ENCODE measurements at regions not wholly inside any gene's neighbourhood (a gene's known extent, or its start where the extent isn't known, plus 50 kb on each side); places are given as distances from the start of the nearest gene placed in this dataset.

DNA sequence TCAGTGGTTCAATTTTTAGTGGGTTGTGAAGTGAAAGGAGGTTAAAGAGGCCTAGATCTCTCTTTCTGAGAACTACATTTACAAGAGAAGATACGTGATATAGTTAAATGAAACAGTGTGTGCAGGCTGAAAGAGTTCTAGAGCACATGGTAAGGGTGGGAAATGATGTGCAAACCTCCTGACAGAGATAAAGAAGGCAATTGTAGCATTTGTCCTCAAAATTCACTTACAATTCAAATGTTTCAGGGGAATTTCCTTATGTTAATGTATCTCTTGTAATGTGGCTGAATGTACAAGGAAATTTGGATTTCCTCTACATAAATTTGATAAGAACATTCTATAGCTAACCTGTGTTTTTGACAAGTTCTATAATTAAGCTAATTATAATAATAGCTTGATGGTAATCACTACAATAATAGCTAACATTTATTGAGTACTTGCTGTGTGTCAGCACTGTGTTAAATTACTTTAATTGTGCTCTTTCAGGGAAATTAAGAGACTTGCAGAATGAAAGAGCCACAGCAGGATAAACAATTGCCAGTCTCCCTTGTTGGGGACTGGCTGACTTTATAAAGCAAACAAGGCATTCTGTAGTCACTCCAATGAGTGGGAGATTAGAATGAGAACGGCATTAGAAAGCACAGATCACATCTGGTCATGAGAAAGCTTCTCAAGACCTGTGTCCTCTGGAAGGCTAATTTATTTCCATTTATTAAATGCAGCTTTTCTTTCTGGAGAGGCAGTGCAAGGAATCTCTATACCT, 139.7 kb upstream of the TMEM72 start:
- DNase-seq (ENCODE audit: low read depth in 4 of 4, low spot score in 1 of 4), result no peak

DNA sequence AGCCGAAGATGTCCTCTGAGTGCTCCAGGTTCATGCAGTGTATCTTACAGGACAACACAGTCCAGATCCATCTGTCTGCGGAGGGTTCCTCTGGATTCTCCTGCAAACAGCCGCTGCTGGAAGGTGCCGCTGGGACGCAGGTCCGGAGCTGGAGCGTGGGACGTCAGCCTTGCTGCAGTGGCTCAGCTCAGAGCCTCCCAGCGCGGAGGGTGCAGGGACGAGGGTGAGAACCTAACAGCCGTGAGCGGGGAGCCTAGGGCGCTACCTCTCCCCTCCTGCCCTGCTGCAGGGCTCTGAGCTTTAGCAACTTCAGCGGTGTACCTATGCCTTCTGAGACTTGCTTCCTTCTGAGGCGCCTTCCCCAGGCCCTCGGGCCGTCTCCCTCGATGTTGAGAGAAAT, 137.6 kb upstream of the TMEM72 start:
- DNase-seq (ENCODE audit: low read depth in 4 of 4, low spot score in 1 of 4), result no peak

DNA sequence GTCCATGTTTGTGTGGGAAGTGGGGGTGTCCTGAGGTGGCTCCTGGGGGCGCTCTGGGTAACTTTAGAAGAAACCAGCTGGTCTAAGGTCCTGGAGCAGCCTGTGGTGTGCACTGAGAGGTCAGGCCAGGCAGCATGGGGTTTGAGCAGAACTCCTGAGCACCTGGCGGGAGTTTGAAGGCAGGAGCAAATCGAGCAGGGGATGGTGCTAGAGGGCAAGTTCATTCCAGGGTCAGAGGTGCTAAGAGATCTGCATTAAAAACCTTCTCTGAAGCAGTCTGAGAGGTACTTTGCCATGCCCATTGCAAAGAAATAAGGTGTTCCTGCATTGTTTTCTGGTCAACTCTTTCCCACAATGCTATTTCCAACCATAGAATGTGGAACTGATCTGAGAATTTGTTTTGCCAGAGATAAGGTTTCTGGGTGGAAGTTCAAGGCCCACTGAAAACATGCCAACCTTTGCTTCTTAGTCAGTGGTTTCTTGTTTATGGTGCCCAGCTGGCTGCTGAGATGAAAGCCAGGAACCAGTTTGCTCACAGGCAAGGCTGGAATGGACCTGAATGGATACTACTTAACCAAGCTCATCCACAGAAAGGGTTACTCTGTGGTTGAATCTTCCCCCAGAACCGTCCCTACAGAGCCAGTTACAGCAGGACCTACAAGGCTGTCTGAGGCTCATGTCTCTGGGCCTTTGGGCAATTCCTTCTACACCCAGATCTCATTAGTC, 136.3 kb upstream of the TMEM72 start:
- no peak for DNase-seq (ENCODE audit: low read depth in 4 of 4, low spot score in 1 of 4)

DNA sequence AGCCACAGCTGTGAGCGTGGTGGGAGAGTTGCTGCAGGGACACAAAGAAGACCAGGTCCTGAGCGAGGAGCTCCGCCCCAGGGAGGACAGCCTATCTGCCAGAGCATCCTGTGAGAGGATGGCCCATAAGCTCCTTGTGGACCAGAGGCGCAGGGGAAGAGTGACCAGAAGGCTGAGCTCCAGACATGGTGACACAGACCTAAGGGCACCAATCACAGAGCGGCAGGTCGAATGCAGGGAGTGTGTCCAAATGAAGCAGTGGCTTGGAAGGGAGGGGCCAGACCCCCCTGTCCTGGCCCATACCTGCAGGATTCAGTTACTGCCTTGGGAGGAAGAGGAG, 135.8 kb upstream of the TMEM72 start:
- DNase-seq (ENCODE audit: low read depth in 4 of 4, low spot score in 1 of 4), result no peak

DNA sequence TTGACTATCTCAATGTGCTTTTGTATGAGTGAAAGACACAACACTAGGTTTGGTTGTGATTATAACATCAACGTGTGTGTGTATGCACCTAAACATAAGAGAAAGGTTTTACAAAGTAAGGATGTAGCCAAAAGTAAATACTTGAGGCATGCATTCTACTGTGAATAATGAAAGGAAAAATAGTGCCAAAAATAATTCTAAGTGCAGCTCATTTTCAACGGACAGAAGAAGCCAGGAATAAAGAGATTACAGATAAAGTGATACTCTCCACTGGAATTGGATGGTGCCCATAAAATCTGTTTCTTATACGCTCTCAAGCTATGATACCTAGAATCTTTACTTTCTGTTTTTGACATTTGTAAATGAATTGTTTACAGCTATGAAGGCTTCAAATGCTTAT, 135.0 kb upstream of the TMEM72 start:
- no peak for DNase-seq (ENCODE audit: low read depth in 4 of 4, low spot score in 1 of 4)

DNA sequence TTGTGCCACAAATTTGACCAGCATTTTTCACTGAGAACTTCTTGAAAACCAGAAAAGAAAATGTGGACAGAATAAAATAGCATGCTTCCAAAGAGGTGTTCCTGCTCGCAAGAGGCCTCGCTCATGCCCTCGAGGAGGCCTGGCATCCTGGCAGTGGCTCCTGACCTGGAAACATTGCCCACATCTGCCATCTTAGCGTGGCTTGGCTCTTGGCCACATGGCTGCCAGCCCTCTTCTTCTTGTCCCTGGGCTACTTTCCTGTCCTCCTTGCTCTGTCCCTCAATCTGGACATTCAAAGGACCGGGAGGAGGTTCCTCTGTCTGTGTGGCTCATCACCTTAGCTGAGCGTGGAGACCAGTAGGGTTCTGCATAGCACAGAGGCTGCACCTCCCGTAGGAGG, 131.6 kb upstream of the TMEM72 start:
- no peak for DNase-seq (ENCODE audit: low read depth in 4 of 4, low spot score in 1 of 4)

DNA sequence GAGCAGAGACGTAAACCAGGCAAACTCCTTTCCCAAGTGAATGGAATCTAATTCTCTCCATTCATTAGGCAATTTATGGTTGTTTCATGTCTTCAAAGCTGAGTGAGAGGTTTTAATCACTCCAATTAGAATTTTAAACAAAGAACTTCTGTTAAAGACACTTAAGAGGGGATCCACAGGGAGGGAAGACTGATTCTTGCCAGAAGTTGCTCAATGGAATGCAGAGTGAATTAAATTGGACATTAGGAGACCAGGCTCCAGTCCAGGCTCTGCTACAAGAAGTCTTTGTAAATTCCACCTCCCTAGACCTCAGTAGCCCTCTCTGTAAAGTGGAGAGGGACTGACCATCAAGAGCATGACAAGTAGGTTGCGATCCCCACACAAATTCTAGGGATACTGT, 130.7 kb upstream of the TMEM72 start:
- no peak for DNase-seq (ENCODE audit: low read depth in 4 of 4, low spot score in 1 of 4)

DNA sequence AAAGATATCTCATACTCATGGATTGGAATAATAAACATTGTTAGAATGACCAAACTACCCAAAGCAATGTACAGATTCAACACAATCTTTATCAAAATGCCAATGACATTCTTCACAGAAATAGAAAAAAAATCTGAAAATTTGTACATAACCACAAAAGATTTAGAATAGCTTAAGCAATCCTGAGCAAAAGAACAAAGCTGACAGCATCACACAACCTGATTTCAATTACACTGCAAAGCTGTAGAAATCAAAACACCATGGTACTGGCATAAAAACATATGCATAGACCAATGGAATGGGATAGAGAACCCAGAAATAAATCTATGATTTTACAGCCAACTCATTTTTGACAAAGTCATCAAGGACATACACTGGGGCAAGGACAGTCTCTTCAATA, 130.0 kb upstream of the TMEM72 start:
- DNase-seq (ENCODE audit: low read depth in 4 of 4, low spot score in 1 of 4), result no peak

DNA sequence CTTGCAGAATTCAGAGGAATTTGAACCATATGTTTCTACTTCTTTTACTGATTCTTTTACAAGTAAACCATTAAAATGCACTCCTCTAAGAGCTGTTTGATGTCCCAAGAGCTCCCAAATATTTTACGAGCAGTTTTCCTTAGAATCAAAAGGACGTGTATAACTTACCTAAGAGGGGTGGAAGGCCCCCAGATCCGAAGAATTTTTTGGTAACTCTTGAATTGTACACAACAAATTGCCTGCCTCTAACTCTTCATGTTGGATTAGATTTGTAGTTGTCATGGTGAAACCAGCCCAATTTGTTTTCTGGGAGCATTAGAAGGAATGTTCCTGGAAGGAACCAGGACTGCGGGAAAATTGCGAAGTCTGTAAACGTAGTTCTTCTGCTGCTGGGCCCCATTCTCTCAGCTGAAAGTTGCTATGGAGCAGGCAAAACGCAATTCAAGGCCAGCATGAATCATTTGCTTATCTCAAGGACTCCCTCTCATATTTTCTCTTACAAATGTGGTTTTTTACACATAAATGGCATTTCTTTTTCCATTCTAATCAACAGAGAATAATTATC, 124.8 kb upstream of the TMEM72 start:
- DNase-seq (ENCODE audit: low read depth in 4 of 4, low spot score in 1 of 4), result no peak

DNA sequence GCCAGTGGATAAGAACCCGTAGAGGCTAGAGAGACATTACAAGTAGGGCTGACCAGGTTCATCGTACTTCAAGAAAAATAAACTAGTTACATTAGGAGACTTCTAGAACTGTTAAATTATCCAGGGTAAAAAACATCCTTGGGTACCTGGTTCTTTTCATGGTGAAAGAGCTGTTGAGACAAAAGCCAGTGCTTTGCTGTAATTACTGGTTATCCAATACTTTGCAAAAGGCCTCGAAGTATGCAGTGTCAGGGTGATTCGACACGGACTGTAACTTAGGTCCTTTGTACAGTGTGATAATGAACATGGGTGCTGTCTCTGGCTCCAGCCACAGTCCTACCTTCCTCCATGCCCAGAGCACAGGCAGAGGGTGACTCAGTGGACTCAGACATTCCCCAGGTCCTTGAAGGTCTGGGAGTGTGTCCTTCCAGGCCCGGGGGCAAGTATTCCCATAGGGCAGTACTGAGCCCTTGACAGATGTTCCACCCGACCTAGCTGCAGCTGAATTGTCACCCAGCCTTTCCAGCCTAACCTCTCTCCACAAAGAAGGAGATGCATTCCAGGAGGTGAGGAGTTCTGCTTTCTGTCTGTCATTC, 123.6 kb upstream of the TMEM72 start:
- no peak for DNase-seq (ENCODE audit: low read depth in 4 of 4, low spot score in 1 of 4)

DNA sequence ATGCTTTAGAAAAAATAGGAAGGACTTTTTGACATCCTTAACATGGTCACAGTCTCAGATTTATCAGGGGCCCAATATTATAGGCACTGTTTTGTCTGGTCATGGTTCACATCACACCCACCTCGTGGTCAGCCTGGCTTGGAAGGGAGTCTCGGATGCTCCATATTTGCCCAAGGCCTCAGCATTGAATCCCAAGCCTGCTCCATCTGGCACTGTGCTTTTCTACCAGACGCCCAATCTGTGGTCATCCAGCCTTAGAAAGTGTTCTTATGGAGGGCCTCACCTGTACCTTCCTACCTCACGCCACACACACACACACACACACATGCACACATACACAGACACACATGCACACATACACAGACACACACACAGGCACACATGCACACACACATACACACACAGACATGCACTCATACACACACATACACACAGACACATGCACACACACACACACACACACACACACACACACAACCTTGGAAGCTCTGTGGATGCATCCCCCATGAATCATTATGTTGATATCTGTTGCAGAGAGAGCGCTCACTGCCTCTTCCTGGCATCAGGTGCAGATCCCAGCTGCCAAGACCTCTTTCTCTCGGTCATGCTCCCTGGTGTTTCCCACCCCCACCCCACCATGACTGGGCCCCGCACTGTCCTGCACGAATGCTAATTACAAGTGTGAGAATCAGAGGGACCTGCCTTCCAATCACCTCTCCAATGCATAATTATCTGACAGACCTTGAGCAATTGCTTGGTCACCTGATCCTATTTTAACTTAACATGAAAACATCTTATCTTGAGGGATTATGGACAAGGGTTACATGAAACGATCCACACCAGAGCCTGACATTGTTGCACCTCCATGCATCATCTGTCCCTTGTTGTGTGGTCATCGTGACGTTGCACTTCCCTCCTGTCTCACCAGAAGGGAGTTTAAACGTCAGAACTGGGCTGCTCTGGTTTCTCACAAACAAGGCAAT, 122.7 kb upstream of the TMEM72 start:
- DNase-seq (ENCODE audit: low read depth in 4 of 4, low spot score in 1 of 4), result no peak

DNA sequence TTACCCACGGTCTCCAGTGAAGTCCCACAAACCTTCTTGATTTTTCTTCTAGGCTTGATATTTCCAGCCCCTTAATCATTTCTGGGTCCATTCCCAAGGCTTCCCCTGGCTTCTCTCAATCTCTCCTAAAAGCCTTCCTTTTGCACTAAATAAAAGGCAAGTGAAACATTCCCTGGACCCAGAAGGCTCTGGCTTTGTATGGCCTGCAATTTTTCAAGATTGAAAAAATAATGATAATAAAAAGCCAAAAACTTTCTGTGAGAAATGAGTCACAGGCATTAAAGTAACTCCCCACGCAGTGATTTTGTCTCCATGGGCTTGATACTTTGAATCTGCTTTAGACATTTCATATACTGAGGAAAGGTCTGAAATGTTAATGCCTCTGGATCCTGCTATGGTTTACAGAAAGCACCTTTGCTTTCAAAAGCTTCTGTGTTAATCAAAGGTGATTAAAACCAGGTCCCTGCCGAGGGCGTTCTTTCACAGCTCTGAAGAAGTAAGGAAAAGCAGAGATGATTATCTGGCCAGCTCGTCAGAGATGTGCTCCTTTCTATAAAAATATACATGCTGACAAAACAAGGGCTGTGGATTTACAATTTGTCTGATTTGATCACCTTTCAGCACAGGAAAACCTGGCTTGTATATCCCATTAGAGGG, 118.9 kb upstream of the TMEM72 start:
- no peak for DNase-seq (ENCODE audit: low read depth in 4 of 4, low spot score in 1 of 4)

DNA sequence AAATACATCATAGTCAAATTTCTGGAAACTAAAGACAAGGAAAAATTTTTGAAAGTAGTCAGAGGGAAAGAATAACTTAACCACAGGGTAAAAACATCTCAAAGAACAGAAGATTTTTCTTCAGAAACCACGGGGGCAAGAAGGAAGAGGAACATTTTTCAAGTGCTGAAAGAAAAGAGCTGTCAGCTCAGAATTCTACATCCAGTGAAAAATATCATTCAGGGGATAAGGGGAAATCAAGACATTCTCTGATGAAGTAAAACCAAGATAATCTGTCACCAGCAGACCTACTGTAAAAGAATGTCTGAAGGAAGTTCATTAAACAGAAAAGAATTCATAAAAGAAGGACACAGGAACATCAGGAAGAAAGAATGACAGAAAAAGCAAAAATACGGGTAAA, 111.2 kb upstream of the TMEM72 start:
- DNase-seq (ENCODE audit: low read depth in 4 of 4, low spot score in 1 of 4), result no peak

DNA sequence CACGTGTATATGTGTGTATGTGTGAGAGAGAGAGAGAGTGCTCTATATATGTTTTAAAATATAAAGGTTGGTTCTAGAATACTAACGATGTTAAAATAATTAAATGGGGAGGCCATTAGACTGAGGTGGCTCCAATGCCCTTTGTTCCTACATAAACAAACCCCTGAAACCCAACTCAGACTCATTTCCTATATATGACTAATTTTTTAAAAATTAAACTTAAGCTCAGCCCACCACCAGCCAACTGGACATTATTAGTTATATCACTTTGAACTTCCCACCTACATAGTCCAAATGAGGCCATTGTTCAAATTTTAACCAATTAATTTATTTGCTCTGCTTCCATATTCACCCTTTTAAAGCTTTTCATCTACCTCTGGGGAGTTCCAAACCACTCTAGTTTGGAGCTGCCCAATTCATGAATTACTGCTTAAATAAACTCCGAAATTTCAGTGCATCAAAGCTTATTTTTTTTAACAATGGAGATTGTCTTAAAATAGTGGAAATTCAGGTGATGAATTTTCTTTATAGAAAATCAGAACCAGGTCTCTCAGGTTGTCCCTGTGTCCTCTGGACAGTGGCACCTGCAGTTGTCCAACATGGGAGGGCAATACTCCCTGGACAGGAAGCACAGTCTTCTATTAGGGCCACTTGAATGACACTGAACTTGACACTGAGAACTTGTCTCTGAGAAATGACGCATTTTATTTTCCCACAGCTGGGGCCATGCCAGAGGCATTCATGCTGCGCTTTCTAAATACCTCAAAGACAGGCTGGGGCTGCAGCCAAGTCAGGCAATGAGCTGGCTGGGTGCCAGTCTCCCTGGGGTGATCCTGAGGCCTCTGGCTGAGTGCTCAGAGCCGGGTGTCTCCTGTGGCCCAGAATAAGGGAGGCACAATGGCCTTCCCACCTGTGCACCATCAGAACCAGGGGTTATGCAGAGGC, 109.5 kb upstream of the TMEM72 start:
- no peak for DNase-seq (ENCODE audit: low read depth in 4 of 4, low spot score in 1 of 4)

DNA sequence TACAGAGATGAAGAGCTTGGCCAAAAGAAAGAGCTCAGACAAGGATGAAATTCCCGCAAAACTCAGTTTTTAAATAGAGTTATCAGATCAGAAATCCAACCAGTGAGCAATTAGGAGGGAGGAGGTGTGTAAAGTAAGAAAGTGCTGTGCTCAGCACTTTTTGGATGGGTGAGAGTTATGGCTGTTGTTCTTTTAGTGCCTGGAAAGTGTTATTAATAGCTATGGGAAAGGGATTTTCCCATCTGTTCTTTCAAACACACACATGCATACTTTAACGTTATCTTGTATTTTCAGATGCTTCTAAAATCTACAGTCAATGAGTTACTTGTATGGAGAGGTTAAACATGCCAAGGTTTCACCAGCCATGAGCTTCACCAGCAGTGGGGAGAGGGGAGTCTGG, 107.3 kb upstream of the TMEM72 start:
- no peak for DNase-seq (ENCODE audit: low read depth in 4 of 4, low spot score in 1 of 4)

DNA sequence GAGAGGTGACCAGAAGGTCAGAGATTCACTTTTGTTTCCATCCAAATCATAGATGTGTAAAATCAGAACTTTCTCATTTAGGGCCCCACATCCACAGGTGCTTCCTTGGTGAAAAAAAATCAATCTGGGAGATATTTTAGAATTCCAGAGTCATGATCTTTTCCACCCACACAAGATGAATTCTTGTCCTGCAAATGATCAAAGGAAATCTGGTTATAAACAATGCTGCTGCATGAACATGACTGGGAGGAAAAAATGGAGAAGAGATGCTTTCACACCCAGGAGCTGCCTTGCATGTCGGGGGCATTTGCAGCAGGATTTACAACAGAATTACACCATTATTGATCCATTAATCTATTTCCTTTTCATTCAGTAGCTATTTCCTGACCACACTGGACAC, 106.5 kb upstream of the TMEM72 start:
- no peak for DNase-seq (ENCODE audit: low read depth in 4 of 4, low spot score in 1 of 4)

DNA sequence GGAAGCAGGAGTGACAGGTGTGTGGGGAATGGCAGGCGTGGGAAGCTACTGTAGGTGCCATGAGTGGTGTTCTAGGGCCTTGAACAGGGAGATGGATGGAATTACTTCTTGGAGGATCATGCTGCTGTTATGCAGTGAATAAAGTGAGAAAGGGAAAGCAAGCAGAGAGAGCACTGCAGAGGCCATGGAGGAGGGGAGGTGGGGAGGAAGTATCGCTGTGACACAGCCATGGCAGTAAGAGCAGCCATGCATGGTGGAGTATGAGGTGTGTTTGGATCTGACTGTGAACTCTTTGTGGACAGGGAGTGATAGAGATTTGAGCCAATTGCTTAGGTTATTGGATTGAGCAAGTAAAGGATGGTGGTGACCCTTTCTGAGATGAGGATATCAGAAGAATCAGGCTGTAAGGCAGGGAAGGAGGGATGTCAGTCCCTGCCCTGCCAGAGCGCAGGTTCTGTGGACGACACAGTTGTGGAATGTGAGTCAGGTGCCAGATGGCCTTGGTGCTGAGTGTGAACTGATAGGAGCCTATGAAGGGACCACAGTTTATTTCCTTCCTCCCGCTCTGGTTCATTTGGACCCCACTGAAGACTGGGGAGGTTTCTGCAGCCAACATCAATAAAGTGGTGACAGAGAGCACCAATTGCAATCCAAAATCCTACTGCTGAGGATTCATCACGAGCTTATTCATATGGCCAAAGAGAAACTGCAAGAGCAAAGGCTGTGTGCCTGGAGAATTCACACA, 105.5 kb upstream of the TMEM72 start:
- no peak for DNase-seq (ENCODE audit: low read depth in 4 of 4, low spot score in 1 of 4)

DNA sequence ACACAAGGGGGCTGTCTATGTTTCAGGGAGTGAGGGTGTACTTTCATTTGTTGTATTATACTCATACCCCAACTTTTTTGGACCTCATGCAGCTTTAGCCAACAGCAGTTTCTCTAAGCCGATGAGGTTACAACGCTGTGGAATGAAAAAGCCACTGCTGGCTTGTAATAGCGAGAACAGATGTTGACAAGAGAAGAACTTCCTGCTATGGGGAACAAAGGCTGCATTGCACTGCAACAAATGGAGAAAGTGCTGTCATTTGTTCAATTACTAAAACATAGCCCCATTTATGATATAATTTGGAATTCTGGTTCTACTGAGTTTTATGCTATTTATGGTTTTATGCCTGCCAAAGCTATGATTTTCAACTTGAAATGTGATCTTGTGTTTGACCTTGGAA, 104.2 kb upstream of the TMEM72 start:
- DNase-seq (ENCODE audit: low read depth in 4 of 4, low spot score in 1 of 4), result no peak

DNA sequence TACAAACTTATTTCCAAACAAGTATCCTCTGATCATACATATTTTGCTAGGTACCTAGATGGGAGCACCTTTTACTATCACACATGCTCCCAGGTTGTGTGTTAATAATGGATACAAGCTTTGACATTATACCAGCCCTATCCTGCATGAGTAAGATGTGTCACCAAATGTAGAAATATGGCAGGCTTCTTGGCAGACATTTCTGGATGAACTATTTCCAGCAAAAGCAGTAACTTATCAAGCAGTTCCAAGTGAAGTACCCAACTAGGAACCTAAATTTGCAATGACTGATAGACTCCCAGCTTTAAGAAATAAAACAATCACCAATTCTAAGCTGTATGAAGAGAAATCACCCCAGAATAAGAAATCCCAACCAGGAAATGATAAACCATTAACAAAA, 103.7 kb upstream of the TMEM72 start:
- no peak for DNase-seq (ENCODE audit: low read depth in 4 of 4, low spot score in 1 of 4)

Data from stimulated activated CD4-positive, alpha-beta T cell treated with anti-CD3 and anti-CD28 coated beads, Interleukin-1b, Interleukin-23, amount 100 ng/mL, for 24 hours (primary cell).